C4-2B (cell line): ENCODE measurements at regions not wholly inside any gene's neighbourhood (a gene's known extent, or its start where the extent isn't known, plus 50 kb on each side); places are given as distances from the start of the nearest gene placed in this dataset.

Experiments
- ZFX ChIP-seq: fragments of 450-650 bp; IDR thresholded peaks from 2 replicates; pipeline ENCODE4 v1.6.1; 2017
- TF ChIP-seq, protein P1 (sequence below): fragments of 450-650 bp; conservative IDR thresholded peaks from 2 replicates; pipeline ENCODE4 v1.5.1; 2017; ENCODE audit warnings: mild to moderate bottlenecking

- TF ChIP-seq, protein P1, sequence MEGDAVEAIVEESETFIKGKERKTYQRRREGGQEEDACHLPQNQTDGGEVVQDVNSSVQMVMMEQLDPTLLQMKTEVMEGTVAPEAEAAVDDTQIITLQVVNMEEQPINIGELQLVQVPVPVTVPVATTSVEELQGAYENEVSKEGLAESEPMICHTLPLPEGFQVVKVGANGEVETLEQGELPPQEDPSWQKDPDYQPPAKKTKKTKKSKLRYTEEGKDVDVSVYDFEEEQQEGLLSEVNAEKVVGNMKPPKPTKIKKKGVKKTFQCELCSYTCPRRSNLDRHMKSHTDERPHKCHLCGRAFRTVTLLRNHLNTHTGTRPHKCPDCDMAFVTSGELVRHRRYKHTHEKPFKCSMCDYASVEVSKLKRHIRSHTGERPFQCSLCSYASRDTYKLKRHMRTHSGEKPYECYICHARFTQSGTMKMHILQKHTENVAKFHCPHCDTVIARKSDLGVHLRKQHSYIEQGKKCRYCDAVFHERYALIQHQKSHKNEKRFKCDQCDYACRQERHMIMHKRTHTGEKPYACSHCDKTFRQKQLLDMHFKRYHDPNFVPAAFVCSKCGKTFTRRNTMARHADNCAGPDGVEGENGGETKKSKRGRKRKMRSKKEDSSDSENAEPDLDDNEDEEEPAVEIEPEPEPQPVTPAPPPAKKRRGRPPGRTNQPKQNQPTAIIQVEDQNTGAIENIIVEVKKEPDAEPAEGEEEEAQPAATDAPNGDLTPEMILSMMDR, result no peak
- TF ChIP-seq ZFX, result no peak
Measured at GRCh38 chr1:218031901-218032300, 253.2 kb upstream of the RRP15 start.
